Neural progenitor cell (in vitro differentiated cells): ENCODE measurements at regions not wholly inside any gene's neighbourhood (a gene's known extent, or its start where the extent isn't known, plus 50 kb on each side); places are given as distances from the start of the nearest gene placed in this dataset.

Source experiments
- DNase-seq: peaks from one replicate; pipeline ENCODE4 v3.0.0-alpha.2; 2016; ENCODE audit warnings: low spot score
- H2AFZ ChIP-seq: fragments of 200-600 bp; sonication (generic); replicated peaks from 2 replicates; pipeline ENCODE4 v1.6.1; 2016; ENCODE audit warnings: antibody characterized with exemption
- H3F3A ChIP-seq: fragments of 200-600 bp; sonication (generic); 2 replicates; pipeline ENCODE4 v1.6.1; 2016; ENCODE audit warnings: antibody characterized with exemption, low read depth
- H3K27ac ChIP-seq: fragments of 200-600 bp; sonication (generic); 2 replicates; pipeline ENCODE4 v1.5.1; 2016; ENCODE audit warnings: mild to moderate bottlenecking
- H3K27me3 ChIP-seq: fragments of 200-600 bp; sonication (generic); 2 replicates; pipeline ENCODE4 v1.6.1; 2016; ENCODE audit warnings: mild to moderate bottlenecking, moderate library complexity
- H3K36me3 ChIP-seq: fragments of 200-600 bp; sonication (generic); 2 replicates; pipeline ENCODE4 v1.5.1; 2016
- H3K4me1 ChIP-seq: fragments of 200-600 bp; sonication (generic); 2 replicates; pipeline ENCODE4 v1.6.1; 2016; ENCODE audit warnings: mixed run types
- H3K4me2 ChIP-seq: fragments of 200-600 bp; sonication (generic); 2 replicates; pipeline ENCODE4 v1.6.1; 2016
- H3K4me3 ChIP-seq: fragments of 200-600 bp; sonication (generic); 2 replicates; pipeline ENCODE4 v1.5.1; 2016
- H3K79me2 ChIP-seq: fragments of 200-600 bp; sonication (generic); 2 replicates; pipeline ENCODE4 v1.6.1; 2016; ENCODE audit warnings: low read depth
- H3K9ac ChIP-seq: fragments of 200-600 bp; sonication (generic); 2 replicates; pipeline ENCODE4 v1.6.1; 2016
- H3K9me3 ChIP-seq: fragments of 200-600 bp; sonication (generic); 2 replicates; pipeline ENCODE4 v1.5.1; 2016; ENCODE audit warnings: low read depth
- H4K20me1 ChIP-seq: fragments of 200-600 bp; sonication (generic); 2 replicates; pipeline ENCODE4 v1.6.1; 2016; ENCODE audit warnings: low read depth
- H3K27ac Mint-ChIP-seq: 3 replicates; pipeline ENCODE4 v1.8.0; 2021; ENCODE audit warnings: mixed read lengths
- H3K27me3 Mint-ChIP-seq: 2 replicates; pipeline ENCODE4 v1.8.0; 2022; ENCODE audit warnings: low read depth, mild to moderate bottlenecking, inconsistent platforms, moderate library complexity, mixed read lengths; ENCODE audit not compliant: insufficient read depth
- H3K36me3 Mint-ChIP-seq: 3 replicates; pipeline ENCODE4 v1.8.0; 2021; ENCODE audit warnings: mixed read lengths
- H3K4me1 Mint-ChIP-seq: 3 replicates; pipeline ENCODE4 v1.8.0; 2021; ENCODE audit warnings: mixed read lengths
- H3K4me3 Mint-ChIP-seq: 3 replicates; pipeline ENCODE4 v1.8.0; 2021; ENCODE audit warnings: mild to moderate bottlenecking, moderate library complexity, mixed read lengths
- H3K9me3 Mint-ChIP-seq: 3 replicates; pipeline ENCODE4 v1.8.0; 2020; ENCODE audit warnings: mixed read lengths
- CTCF ChIP-seq: fragments of 200-600 bp; sonication (generic); IDR thresholded peaks from 2 replicates; pipeline ENCODE4 v1.5.1; 2017; ENCODE audit warnings: antibody characterized with exemption, mild to moderate bottlenecking
- EZH2 ChIP-seq: fragments of 200-600 bp; sonication (generic); IDR thresholded peaks from 2 replicates; pipeline ENCODE4 v1.6.1; 2017; ENCODE audit warnings: antibody characterized with exemption, mild to moderate bottlenecking, moderate library complexity
- EZH2phosphoT487 ChIP-seq: fragments of 200-600 bp; sonication (generic); IDR thresholded peaks from 2 replicates; pipeline ENCODE4 v1.6.1; 2017; ENCODE audit warnings: antibody characterized with exemption

GRCh38 chr22:47850644-47851151 is 1088.2 kb downstream of the TBC1D22A start:
- Mint-ChIP-seq H3K27me3 (peaks cover 4% of the 10 kb centered on the region), H3K9me3 (peaks cover 5% of the 10 kb centered on the region), H3K4me3 (peak overlapping the region; percentile 26), H3K27ac (peak overlapping the region; percentile 87), H3K4me1 (peaks cover 48% of the 10 kb centered on the region), H3K36me3 (no peaks in the 10 kb centered on the region)
- peak; percentile 50 for DNase-seq
- Histone ChIP-seq H3K4me2 (peak overlapping the region; percentile 31), H3K79me2 (no peaks in the 10 kb centered on the region), H3K4me1 (peaks cover 9% of the 10 kb centered on the region), H3K27ac (no peak overlapping the region), H3K36me3 (no peaks in the 10 kb centered on the region), H3K9me3 (no peaks in the 10 kb centered on the region), H3K4me3 (no peak overlapping the region), H2AFZ (no peak overlapping the region), H3F3A (no peaks in the 10 kb centered on the region), H3K9ac (no peak overlapping the region), H4K20me1 (no peaks in the 10 kb centered on the region), H3K27me3 (no peaks in the 10 kb centered on the region)
- TF ChIP-seq CTCF (no peak), EZH2phosphoT487 (no peak), EZH2 (no peak)

GRCh38 chr22:47849576-47849975 is 1087.1 kb downstream of the TBC1D22A start:
- H3K27me3 ChIP-seq = no peaks in the 10 kb centered on the region
- H3K4me2 ChIP-seq = no peak overlapping the region
- no peak for DNase-seq
- no peak overlapping the region for H3K4me3 ChIP-seq
- H3K9me3 ChIP-seq = no peaks in the 10 kb centered on the region
- H3K4me1 Mint-ChIP-seq = peaks cover 48% of the 10 kb centered on the region
- H3K4me3 Mint-ChIP-seq = peak overlapping the region; percentile 19
- H2AFZ ChIP-seq = no peak overlapping the region
- H3F3A ChIP-seq = no peaks in the 10 kb centered on the region
- H3K79me2 ChIP-seq = no peaks in the 10 kb centered on the region
- peaks cover 5% of the 10 kb centered on the region for H3K9me3 Mint-ChIP-seq
- H4K20me1 ChIP-seq = no peaks in the 10 kb centered on the region
- peaks cover 7% of the 10 kb centered on the region for H3K27me3 Mint-ChIP-seq
- H3K9ac ChIP-seq = no peak overlapping the region
- no peak for TF ChIP-seq CTCF
- no peak for TF ChIP-seq EZH2
- TF ChIP-seq EZH2phosphoT487 = no peak
- peaks cover 9% of the 10 kb centered on the region for H3K4me1 ChIP-seq
- H3K36me3 ChIP-seq = no peaks in the 10 kb centered on the region
- no peak overlapping the region for H3K27ac ChIP-seq
- H3K36me3 Mint-ChIP-seq = no peaks in the 10 kb centered on the region
- H3K27ac Mint-ChIP-seq = no peak overlapping the region

GRCh38 chr22:47848184-47848920 is 1085.9 kb downstream of the TBC1D22A start:
- Histone ChIP-seq H2AFZ (no peak overlapping the region), H3K79me2 (no peaks in the 10 kb centered on the region), H3K4me2 (no peak overlapping the region), H3K4me1 (peaks cover 9% of the 10 kb centered on the region), H3K4me3 (no peak overlapping the region), H4K20me1 (no peaks in the 10 kb centered on the region), H3K27ac (no peak overlapping the region), H3K9ac (no peak overlapping the region), H3F3A (no peaks in the 10 kb centered on the region), H3K27me3 (no peaks in the 10 kb centered on the region), H3K9me3 (no peaks in the 10 kb centered on the region), H3K36me3 (no peaks in the 10 kb centered on the region)
- DNase-seq = no peak
- H3K27ac Mint-ChIP-seq = no peak overlapping the region
- no peak for TF ChIP-seq EZH2phosphoT487
- no peak for TF ChIP-seq CTCF
- no peak for TF ChIP-seq EZH2
- H3K4me1 Mint-ChIP-seq = peaks cover 48% of the 10 kb centered on the region
- peaks cover 5% of the 10 kb centered on the region for H3K9me3 Mint-ChIP-seq
- no peaks in the 10 kb centered on the region for H3K36me3 Mint-ChIP-seq
- H3K27me3 Mint-ChIP-seq = peaks cover 7% of the 10 kb centered on the region
- no peak overlapping the region for H3K4me3 Mint-ChIP-seq
